Sigmoid colon (tissue), 6 donors: ENCODE measurements at regions not wholly inside any gene's neighbourhood (a gene's known extent, or its start where the extent isn't known, plus 50 kb on each side); places are given as distances from the start of the nearest gene placed in this dataset.

Experiments used
- DNase-seq: peaks from one replicate; pipeline ENCODE4 v3.0.0-alpha.2; 2019
- H3K27ac ChIP-seq, 4 donors: fragments of 200-600 bp; sonication (generic); one replicate each; pipeline ENCODE4 v1.5.1; 2016 to 2019; ENCODE audit warnings: mild to moderate bottlenecking in 1 of 4
- H3K27me3 ChIP-seq, 3 donors: fragments of 200-600 bp; sonication (generic); one replicate each; pipeline ENCODE4 v1.5.1; 2019; ENCODE audit warnings: mild to moderate bottlenecking in 1 of 3
- H3K36me3 ChIP-seq, 4 donors: fragments of 200-600 bp; sonication (generic); one replicate each; pipeline ENCODE4 v1.5.1; 2016 to 2019
- H3K4me1 ChIP-seq, 4 donors: fragments of 200-600 bp; sonication (generic); one replicate each; pipeline ENCODE4 v1.5.1; 2017 to 2019
- H3K4me3 ChIP-seq, 4 donors: fragments of 200-600 bp; sonication (generic); one replicate each; pipeline ENCODE4 v1.5.1; 2017 to 2019; ENCODE audit warnings: mild to moderate bottlenecking in 2 of 4, moderate library complexity in 1 of 4
- H3K9me3 ChIP-seq, 4 donors: fragments of 200-600 bp in 3 of 4; sonication (generic) in 3 of 4; one replicate each; pipeline versions ENCODE4 v1.5.1 to v1.6.1; 2013 to 2019
- EP300 ChIP-seq, 4 donors: sonication (generic); formaldehyde crosslinking; IDR thresholded peaks; one replicate each; pipeline ENCODE4 v1.6.1; 2017; ENCODE audit warnings: antibody characterized with exemption in 4 of 4
- POLR2A ChIP-seq, 2 donors: fragments of 450-650 bp; IDR thresholded peaks; one replicate each; pipeline ENCODE4 v1.6.1; 2016; ENCODE audit warnings: antibody characterized with exemption in 2 of 2, mild to moderate bottlenecking in 2 of 2, moderate library complexity in 2 of 2
- POLR2AphosphoS5 ChIP-seq, 4 donors: sonication (generic); formaldehyde crosslinking; IDR thresholded peaks; one replicate each; pipeline ENCODE4 v1.6.1; 2017; ENCODE audit warnings: antibody characterized with exemption in 4 of 4
- WGBS, 2 donors: extraction: QIAGEN DNeasy Blood & Tissue Kit; methylation state at CpG; one replicate each; pipeline ENCODE4 v1.1.7; 2013; 5-methylcytosine and 5-hydroxymethylcytosine counted together
- intact Hi-C: fragments of 100-400 bp; cut with DNase I; formaldehyde crosslinking; loops from one replicate; pipeline ENCODE4 v1.15.1; 2023
- TF ChIP-seq, protein P1 (sequence below), 4 experiments: fragments of 450-650 bp in 3 of 4; fragments of 200-600 bp in 1 of 4; IDR thresholded peaks; one replicate each; pipeline ENCODE4 v1.5.1; 2016 to 2019; ENCODE audit warnings: antibody characterized with exemption in 4 of 4, mild to moderate bottlenecking in 3 of 4, moderate library complexity in 2 of 4
- donor health status: healthy with polysubstance abuse.
- donor health status: healthy.

DNA sequence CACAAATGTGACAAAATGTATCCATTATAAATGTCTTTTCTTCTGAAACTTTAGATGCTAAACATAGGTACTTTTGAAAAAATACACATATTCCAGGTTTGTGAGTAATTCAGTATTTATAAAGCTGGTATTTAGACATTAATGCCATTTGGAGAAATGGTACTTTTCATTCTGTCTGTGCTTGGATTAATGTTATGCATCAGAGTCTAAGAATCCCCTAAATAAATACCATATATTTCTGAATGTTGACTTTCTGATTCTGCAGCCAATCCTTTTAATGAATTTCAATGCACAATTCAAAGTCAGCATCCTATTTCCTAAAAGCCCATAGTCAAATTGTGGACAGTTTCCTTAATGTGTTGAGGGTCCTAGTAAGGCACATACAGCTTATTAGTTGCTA, 145.0 kb downstream of the DKK1 start:
- Histone ChIP-seq H3K36me3 (no peaks in the 10 kb centered on the region), H3K27me3 (no peaks in the 10 kb centered on the region), H3K4me1 (no peaks in the 10 kb centered on the region), H3K9me3 (no peaks in the 10 kb centered on the region), H3K4me3 (no peak overlapping the region), H3K27ac (no peak overlapping the region)
- intact Hi-C loops = no loop called here
- TF ChIP-seq, protein P1, sequence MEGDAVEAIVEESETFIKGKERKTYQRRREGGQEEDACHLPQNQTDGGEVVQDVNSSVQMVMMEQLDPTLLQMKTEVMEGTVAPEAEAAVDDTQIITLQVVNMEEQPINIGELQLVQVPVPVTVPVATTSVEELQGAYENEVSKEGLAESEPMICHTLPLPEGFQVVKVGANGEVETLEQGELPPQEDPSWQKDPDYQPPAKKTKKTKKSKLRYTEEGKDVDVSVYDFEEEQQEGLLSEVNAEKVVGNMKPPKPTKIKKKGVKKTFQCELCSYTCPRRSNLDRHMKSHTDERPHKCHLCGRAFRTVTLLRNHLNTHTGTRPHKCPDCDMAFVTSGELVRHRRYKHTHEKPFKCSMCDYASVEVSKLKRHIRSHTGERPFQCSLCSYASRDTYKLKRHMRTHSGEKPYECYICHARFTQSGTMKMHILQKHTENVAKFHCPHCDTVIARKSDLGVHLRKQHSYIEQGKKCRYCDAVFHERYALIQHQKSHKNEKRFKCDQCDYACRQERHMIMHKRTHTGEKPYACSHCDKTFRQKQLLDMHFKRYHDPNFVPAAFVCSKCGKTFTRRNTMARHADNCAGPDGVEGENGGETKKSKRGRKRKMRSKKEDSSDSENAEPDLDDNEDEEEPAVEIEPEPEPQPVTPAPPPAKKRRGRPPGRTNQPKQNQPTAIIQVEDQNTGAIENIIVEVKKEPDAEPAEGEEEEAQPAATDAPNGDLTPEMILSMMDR (IDR thresholded peaks at IDR 0.05) = no peak
- TF ChIP-seq POLR2AphosphoS5 (IDR thresholded peaks at IDR 0.05) (no peak), EP300 (IDR thresholded peaks at IDR 0.05) (no peak)
- no peak for DNase-seq

DNA sequence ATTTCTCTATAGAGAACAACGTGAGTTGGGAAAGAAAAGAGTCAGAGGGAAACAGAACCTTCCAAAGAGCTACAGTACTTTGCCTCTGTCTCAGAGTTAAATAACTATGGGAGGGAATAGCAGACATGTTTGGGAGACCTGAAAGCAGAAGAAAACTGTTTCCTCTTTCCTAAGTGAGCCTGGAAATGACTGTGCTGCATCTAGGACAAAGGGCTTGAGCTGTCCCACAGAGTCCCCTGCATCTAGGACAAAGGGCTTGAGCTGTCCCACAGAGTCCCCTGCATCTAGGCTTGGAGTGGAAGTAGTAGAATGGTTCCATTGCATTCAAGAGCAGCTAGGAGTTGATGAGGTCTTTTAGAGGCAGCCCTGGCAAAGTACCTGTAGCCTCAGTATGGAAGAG, 149.7 kb downstream of the DKK1 start:
- no peaks in the 10 kb centered on the region for H3K27me3 ChIP-seq
- H3K36me3 ChIP-seq = no peaks in the 10 kb centered on the region
- no peak for TF ChIP-seq EP300 (IDR thresholded peaks at IDR 0.05)
- TF ChIP-seq, protein P1 (IDR thresholded peaks at IDR 0.05) = no peak
- TF ChIP-seq POLR2A (IDR thresholded peaks at IDR 0.05) = no peak
- no peak for TF ChIP-seq POLR2AphosphoS5 (IDR thresholded peaks at IDR 0.05)
- DNase-seq = no peak
- no peak overlapping the region for H3K27ac ChIP-seq
- intact Hi-C loops = no loop called here
- no peaks in the 10 kb centered on the region for H3K9me3 ChIP-seq
- no peak overlapping the region for H3K4me3 ChIP-seq
- 63 to 81% methylated on average over 1 of the region's 1 CpG for WGBS, 2 donors
- H3K4me1 ChIP-seq = no peaks in the 10 kb centered on the region

DNA sequence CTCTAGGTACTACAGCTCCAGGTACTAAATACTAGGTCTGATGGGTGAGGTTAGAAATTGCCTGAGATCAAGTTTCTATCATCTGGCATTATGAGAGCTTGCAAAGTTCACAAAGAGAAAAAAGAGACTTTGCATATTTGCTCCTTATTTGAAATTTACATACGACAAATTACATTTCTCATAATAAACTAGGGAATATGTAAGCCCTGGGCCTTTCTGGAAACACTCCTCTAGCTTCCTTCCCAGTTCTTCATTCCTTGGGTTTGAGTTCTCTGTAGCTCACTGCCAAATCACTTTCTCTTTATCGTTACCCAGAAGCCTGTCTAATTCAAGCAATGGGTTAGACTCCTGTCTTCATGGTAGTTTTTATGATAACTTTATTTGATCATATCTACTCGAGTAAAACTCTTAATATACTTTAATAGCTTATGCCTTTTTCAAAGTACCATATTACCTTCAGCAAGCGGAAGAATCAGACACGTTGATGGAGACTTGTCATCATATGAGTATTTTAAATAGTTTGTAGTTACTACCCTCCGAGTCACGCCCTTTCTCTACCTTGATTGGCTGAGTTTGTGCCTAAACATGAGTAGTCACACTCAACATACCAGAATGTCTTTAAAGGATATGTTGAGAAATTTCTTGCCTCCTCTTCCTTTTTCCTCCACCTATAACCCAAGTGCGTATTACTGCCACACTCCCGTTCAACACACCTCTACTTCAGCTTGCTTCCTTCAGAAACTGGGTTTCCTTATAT, 150.5 kb downstream of the DKK1 start:
- TF ChIP-seq POLR2A (IDR thresholded peaks at IDR 0.05) = no peak
- TF ChIP-seq, protein P1 (IDR thresholded peaks at IDR 0.05) = no peak
- no peak for TF ChIP-seq POLR2AphosphoS5 (IDR thresholded peaks at IDR 0.05)
- TF ChIP-seq EP300 (IDR thresholded peaks at IDR 0.05) = no peak
- no peak overlapping the region for H3K4me3 ChIP-seq
- no peaks in the 10 kb centered on the region for H3K36me3 ChIP-seq
- no peak for DNase-seq
- intact Hi-C loops = no loop called here
- WGBS, 2 donors = 85 to 89% methylated on average over 9 of the region's 9 CpGs
- no peak overlapping the region for H3K27ac ChIP-seq
- no peaks in the 10 kb centered on the region for H3K4me1 ChIP-seq
- no peaks in the 10 kb centered on the region for H3K9me3 ChIP-seq
- no peaks in the 10 kb centered on the region for H3K27me3 ChIP-seq

DNA sequence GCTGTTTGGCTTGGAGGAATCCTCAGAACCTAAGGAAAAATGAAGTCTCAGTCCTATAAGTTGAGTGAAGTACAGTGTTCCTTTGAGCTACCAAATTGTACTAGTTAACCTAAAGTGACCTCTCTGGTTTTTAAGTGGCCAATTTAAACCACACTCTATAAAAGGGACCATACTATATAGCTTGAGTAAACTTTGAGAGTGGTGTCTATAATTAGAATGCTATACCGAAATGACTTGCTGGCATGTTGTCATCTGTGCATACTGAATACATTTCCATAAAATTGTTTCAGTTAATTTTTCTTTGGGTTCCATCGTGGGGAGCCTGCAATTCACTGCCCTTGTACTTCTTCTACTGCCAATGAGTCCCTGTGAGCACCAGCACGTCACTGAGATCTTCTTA, 151.1 kb downstream of the DKK1 start:
- no peaks in the 10 kb centered on the region for H3K36me3 ChIP-seq
- H3K9me3 ChIP-seq = no peaks in the 10 kb centered on the region
- no peak overlapping the region for H3K4me3 ChIP-seq
- TF ChIP-seq POLR2AphosphoS5 (IDR thresholded peaks at IDR 0.05) (no peak), POLR2A (IDR thresholded peaks at IDR 0.05) (no peak), EP300 (IDR thresholded peaks at IDR 0.05) (no peak)
- TF ChIP-seq, protein P1 (IDR thresholded peaks at IDR 0.05) = no peak
- no peaks in the 10 kb centered on the region for H3K4me1 ChIP-seq
- no peaks in the 10 kb centered on the region for H3K27me3 ChIP-seq
- no peak overlapping the region for H3K27ac ChIP-seq
- no peak for DNase-seq
- 36 to 62% methylated on average over 3 of the region's 3 CpGs for WGBS, 2 donors
- intact Hi-C loops = no loop called here

DNA sequence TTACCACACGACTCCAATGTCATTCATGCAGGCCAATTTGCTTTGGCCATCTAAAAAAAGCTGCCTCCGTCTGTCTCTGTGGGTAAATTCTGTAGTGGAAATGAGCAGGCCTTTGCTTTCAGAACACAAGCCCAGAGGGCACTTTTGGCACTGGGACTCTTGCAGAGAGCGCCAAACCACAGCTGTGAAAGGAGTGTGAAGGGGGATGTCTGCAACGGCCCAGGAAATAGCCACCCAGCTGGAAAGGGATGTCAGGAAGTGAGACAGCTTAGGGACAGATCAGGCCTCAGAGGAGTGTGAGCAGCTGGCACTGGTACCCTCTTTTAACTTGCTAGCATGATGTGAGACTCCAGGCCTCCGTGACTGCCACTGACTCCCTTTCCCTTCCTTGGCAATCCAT, 152.4 kb downstream of the DKK1 start:
- no peaks in the 10 kb centered on the region for H3K4me1 ChIP-seq
- WGBS, 2 donors = 37 to 63% methylated on average over 5 of the region's 5 CpGs
- intact Hi-C loops = no loop called here
- no peak overlapping the region for H3K4me3 ChIP-seq
- no peaks in the 10 kb centered on the region for H3K9me3 ChIP-seq
- no peak for DNase-seq
- H3K27me3 ChIP-seq = no peaks in the 10 kb centered on the region
- no peak overlapping the region for H3K27ac ChIP-seq
- TF ChIP-seq, protein P1 (IDR thresholded peaks at IDR 0.05) = no peak
- TF ChIP-seq EP300 (IDR thresholded peaks at IDR 0.05) (no peak), POLR2A (IDR thresholded peaks at IDR 0.05) (no peak), POLR2AphosphoS5 (IDR thresholded peaks at IDR 0.05) (no peak)
- H3K36me3 ChIP-seq = no peaks in the 10 kb centered on the region
